OCI-LY3 (cell line): ENCODE measurements at regions not wholly inside any gene's neighbourhood (a gene's known extent, or its start where the extent isn't known, plus 50 kb on each side); places are given as distances from the start of the nearest gene placed in this dataset.

Experiments used
- H2AFZ ChIP-seq: fragments of 200-600, 300-600 bp; shearing (Covaris generic); 2 replicates; pipeline ENCODE4 v1.6.0; 2014; ENCODE audit warnings: antibody characterized with exemption, low read depth, low read length
- H3K27ac ChIP-seq: fragments of 200-600, 300-600 bp; sonication (generic); 2 replicates; pipeline ENCODE4 v1.5.1; 2014; ENCODE audit warnings: mild to moderate bottlenecking, low read length, moderate library complexity, mixed read lengths
- H3K27me3 ChIP-seq: fragments of 200-600, 300-600 bp; sonication (generic); 2 replicates; pipeline ENCODE4 v1.6.1; 2014; ENCODE audit warnings: low read depth, low read length, mixed read lengths
- H3K36me3 ChIP-seq: fragments of 200-600, 300-600 bp; sonication (generic); replicated peaks from 2 replicates; pipeline ENCODE3; 2014; ENCODE audit warnings: low read depth, low read length, mixed read lengths
- H3K4me1 ChIP-seq: fragments of 300-600, 200-600 bp; sonication (generic); 2 replicates; pipeline ENCODE4 v1.6.1; 2014; ENCODE audit warnings: low read length, mixed read lengths
- H3K4me2 ChIP-seq: fragments of 200-600, 300-600 bp; sonication (generic); 2 replicates; pipeline ENCODE4 v1.6.1; 2014; ENCODE audit warnings: low read length, mixed read lengths
- H3K4me3 ChIP-seq: fragments of 300-600, 200-600 bp; sonication (generic); 2 replicates; pipeline ENCODE4 v1.5.1; 2014; ENCODE audit warnings: antibody characterized with exemption, mild to moderate bottlenecking, low read length, moderate library complexity
- H3K79me2 ChIP-seq: fragments of 300-600, 200-600 bp; shearing (Covaris generic); 2 replicates; pipeline ENCODE4 v1.6.1; 2014; ENCODE audit warnings: mild to moderate bottlenecking, low read length, mixed read lengths
- H3K9ac ChIP-seq: fragments of 300-600, 200-600 bp; shearing (Covaris generic); 2 replicates; pipeline ENCODE4 v1.6.0; 2014; ENCODE audit warnings: mild to moderate bottlenecking, low read length, moderate library complexity
- H3K9me3 ChIP-seq: fragments of 200-600, 300-600 bp; shearing (Covaris generic); 2 replicates; pipeline ENCODE4 v1.6.1; 2014; ENCODE audit warnings: low read length, mixed read lengths; ENCODE audit not compliant: insufficient read depth
- H4K20me1 ChIP-seq: fragments of 200-600, 300-600 bp; sonication (generic); 2 replicates; pipeline ENCODE4 v1.6.1; 2016; ENCODE audit warnings: low read length, mixed read lengths; ENCODE audit not compliant: insufficient read depth
- EZH2phosphoT487 ChIP-seq: fragments of 200-600 bp; shearing (Covaris generic); IDR thresholded peaks from 2 replicates; pipeline ENCODE4 v1.6.1; 2018; ENCODE audit warnings: antibody characterized with exemption, mixed run types, low read depth
- TF ChIP-seq, protein P1 (sequence below): fragments of 200-600, 300-600 bp; sonication (generic); IDR thresholded peaks from 2 replicates; pipeline ENCODE4 v1.5.1; 2014; ENCODE audit warnings: antibody characterized with exemption, low read length, low read depth

DNA sequence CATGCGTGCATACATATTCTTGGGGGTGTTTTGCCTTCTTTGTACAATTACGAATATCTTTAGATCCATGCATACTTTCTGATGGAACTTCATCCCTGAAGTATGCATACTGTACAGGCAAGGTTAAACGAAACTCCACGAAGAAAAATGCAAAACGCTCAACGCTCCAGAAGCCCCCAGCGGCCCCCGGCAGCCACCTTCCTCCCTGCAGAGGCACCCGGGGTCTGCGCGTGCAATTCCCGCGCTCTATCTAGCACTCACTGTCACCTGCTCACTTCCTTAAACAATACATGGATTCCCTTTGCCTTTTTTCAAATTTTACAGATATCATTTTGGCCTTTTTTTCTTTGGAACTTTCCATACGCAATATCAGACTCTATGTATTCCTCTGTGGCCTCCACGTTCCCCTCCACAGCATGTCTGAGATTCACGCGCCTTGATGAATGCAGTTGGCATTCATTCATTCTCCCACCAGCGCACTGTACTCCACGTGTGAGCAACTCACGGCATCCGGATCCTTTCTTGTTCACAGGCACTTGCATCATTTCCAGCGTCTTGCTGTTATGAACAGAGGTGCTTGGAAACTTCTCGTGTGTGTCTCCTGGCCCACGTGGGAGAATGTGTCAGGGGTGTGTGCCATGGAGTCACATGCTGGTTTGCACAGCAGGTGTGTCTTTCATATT lies 214.3 kb downstream of the CTTN start:
- Histone ChIP-seq H2AFZ (no peak overlapping the region), H3K9ac (no peak overlapping the region), H3K4me1 (no peaks in the 10 kb centered on the region), H4K20me1 (no peaks in the 10 kb centered on the region), H3K27ac (no peak overlapping the region), H3K27me3 (peaks cover 15% of the 10 kb centered on the region; the same call in 1 of the 2 replicates), H3K79me2 (no peaks in the 10 kb centered on the region), H3K4me2 (no peak overlapping the region), H3K4me3 (no peak overlapping the region), H3K36me3 (no peaks in the 10 kb centered on the region), H3K9me3 (no peaks in the 10 kb centered on the region)
- TF ChIP-seq EZH2phosphoT487 = no peak
- TF ChIP-seq, protein P1, sequence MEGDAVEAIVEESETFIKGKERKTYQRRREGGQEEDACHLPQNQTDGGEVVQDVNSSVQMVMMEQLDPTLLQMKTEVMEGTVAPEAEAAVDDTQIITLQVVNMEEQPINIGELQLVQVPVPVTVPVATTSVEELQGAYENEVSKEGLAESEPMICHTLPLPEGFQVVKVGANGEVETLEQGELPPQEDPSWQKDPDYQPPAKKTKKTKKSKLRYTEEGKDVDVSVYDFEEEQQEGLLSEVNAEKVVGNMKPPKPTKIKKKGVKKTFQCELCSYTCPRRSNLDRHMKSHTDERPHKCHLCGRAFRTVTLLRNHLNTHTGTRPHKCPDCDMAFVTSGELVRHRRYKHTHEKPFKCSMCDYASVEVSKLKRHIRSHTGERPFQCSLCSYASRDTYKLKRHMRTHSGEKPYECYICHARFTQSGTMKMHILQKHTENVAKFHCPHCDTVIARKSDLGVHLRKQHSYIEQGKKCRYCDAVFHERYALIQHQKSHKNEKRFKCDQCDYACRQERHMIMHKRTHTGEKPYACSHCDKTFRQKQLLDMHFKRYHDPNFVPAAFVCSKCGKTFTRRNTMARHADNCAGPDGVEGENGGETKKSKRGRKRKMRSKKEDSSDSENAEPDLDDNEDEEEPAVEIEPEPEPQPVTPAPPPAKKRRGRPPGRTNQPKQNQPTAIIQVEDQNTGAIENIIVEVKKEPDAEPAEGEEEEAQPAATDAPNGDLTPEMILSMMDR = no peak

DNA sequence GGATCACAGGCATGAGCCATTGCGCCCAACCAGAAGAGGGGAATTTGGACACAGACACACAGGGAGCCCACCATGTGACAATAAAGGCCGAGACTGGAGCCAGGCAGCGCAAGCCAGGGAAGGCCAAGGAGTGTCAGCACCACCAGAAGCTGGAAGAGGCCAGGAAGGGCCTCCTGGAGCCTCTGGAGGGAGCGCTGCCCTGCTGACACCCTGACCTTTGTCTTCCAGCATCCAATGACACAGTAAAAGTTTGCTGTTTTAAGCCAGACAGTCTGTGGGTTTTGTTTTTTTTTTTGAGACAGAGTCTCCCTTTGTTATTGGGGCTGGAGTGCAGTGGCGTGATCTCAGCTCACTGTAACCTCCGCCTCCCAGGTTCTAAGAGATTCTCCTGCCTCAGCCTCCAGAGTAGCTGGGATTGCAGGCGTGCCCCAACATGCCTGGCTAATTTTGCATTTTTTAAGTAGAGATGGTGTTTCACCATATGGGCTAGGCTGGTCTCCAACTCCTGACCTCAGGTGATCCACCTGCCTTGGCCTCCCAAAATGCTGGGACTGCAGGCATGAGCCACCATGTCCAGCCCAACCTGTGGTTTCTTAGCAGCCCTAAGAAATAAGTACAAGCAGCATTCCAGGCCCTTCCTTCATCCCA lies 215.8 kb downstream of the CTTN start:
- no peak for TF ChIP-seq EZH2phosphoT487
- TF ChIP-seq, protein P1 = no peak
- Histone ChIP-seq H3K79me2 (no peaks in the 10 kb centered on the region), H3K4me3 (no peak overlapping the region), H3K36me3 (no peaks in the 10 kb centered on the region), H3K27me3 (peaks cover 15% of the 10 kb centered on the region; the same call in 1 of the 2 replicates), H3K9me3 (no peaks in the 10 kb centered on the region), H3K4me1 (no peaks in the 10 kb centered on the region), H3K27ac (no peak overlapping the region), H4K20me1 (no peaks in the 10 kb centered on the region), H3K4me2 (no peak overlapping the region), H2AFZ (no peak overlapping the region), H3K9ac (no peak overlapping the region)

DNA sequence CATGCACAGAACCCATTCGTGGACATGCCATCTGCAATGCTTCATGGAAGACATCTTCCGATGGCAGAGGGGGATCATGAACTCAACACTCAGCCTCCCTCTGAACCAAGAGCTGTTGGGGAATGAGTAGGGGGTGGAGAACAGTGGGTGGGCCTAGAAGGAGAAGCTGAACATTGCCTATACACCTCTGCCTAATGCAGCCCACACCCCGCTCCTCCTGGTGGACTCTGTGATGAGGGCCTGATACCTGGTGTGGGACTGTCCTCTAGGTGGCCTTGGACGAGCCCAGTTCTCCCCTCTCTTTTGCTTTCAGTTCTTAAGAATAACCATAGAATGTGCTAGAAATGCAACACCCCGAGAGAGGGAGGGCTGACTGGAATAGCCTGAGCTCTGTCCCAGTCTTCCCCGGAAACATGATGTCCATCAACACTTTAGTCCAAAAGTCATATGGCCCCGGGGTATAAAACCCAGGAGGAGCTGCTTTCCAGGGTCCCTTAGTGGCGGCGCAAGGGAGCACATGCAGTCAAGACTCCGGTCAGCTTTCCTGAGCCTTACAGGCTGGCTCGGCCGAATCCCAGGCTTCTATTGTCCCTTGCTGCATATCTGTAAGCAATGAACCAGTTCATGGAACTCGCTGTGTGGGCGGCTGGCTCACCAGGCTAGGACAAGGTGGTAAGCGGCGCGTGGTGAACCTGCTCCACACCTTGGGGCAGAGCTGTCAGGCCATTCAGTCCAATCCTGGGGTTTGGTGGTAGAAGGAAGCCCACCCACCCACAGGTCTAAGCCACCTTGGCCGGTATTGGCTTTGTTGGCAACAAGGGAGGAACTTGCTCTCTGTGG lies 216.9 kb downstream of the CTTN start:
- Histone ChIP-seq H3K9me3 (no peaks in the 10 kb centered on the region), H3K36me3 (no peaks in the 10 kb centered on the region), H2AFZ (no peak overlapping the region), H3K27ac (no peak overlapping the region), H3K79me2 (no peaks in the 10 kb centered on the region), H3K4me2 (no peak overlapping the region), H3K27me3 (peaks cover 12% of the 10 kb centered on the region; the same call in 1 of the 2 replicates), H3K9ac (no peak overlapping the region), H4K20me1 (no peaks in the 10 kb centered on the region), H3K4me1 (no peaks in the 10 kb centered on the region), H3K4me3 (no peak overlapping the region)
- TF ChIP-seq, protein P1 = no peak
- TF ChIP-seq EZH2phosphoT487 = no peak

DNA sequence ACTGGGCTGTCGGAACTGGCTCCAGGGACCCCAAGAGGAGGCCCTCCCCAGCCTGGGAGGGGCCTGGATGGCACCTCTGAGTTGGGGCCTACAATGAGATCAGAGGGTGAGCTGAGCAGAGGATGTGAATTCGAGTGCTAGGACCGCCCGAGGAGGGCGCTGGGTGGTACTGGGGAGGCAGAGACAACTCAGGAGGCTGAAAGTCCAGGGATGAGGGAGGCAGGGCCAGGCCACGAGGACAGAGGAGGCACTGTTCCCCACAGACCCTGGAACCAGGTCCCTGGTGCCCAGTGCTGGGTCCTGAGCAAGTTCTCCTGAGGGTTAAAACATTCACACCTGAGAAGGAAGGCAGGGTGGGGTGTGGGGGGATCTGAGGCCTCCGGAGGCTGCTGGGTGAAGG lies 218.0 kb downstream of the CTTN start:
- TF ChIP-seq, protein P1 = no peak
- TF ChIP-seq EZH2phosphoT487 = no peak
- no peaks in the 10 kb centered on the region for H4K20me1 ChIP-seq
- no peaks in the 10 kb centered on the region for H3K36me3 ChIP-seq
- H2AFZ ChIP-seq = no peak overlapping the region
- H3K79me2 ChIP-seq = no peaks in the 10 kb centered on the region
- H3K9ac ChIP-seq = no peak overlapping the region
- no peak overlapping the region for H3K4me3 ChIP-seq
- no peak overlapping the region for H3K27ac ChIP-seq
- peaks cover 7% of the 10 kb centered on the region; the same call in 1 of the 2 replicates for H3K27me3 ChIP-seq
- no peaks in the 10 kb centered on the region for H3K9me3 ChIP-seq
- no peaks in the 10 kb centered on the region for H3K4me1 ChIP-seq
- no peak overlapping the region for H3K4me2 ChIP-seq
